Testis (tissue), 2 donors: ENCODE measurements at regions not wholly inside any gene's neighbourhood (a gene's known extent, or its start where the extent isn't known, plus 50 kb on each side); places are given as distances from the start of the nearest gene placed in this dataset.

ENCODE experiments used
- POLR2A ChIP-seq: fragments of 450-650 bp; IDR thresholded peaks from one replicate; pipeline ENCODE4 v1.6.1; 2017; ENCODE audit warnings: antibody characterized with exemption, mild to moderate bottlenecking, moderate library complexity
- TF ChIP-seq, protein P1 (sequence below), 3 experiments: fragments of 450-650 bp in 2 of 3; fragments of 200-600 bp in 1 of 3; sonication (generic) in 1 of 3; IDR thresholded peaks; one replicate each; pipeline ENCODE4 v1.5.1; 2016 to 2019; ENCODE audit warnings: antibody characterized with exemption in 3 of 3, mild to moderate bottlenecking in 2 of 3, moderate library complexity in 1 of 3

DNA sequence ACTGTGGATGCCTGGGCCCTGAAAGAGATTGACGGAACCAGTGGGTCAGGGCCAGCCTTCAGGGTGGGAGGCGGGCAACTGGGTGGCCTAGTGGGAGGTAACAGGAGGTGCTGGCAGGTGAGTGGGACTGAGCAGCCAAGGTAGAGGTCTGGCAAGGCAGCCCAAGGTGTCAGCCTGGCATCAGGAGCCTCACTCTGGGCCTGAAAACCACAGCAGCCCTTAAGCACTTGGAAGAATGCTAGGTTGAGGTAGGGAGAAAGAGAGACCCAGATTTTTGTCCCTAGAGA, 315.8 kb upstream of the PRICKLE1 start:
- TF ChIP-seq, protein P1, sequence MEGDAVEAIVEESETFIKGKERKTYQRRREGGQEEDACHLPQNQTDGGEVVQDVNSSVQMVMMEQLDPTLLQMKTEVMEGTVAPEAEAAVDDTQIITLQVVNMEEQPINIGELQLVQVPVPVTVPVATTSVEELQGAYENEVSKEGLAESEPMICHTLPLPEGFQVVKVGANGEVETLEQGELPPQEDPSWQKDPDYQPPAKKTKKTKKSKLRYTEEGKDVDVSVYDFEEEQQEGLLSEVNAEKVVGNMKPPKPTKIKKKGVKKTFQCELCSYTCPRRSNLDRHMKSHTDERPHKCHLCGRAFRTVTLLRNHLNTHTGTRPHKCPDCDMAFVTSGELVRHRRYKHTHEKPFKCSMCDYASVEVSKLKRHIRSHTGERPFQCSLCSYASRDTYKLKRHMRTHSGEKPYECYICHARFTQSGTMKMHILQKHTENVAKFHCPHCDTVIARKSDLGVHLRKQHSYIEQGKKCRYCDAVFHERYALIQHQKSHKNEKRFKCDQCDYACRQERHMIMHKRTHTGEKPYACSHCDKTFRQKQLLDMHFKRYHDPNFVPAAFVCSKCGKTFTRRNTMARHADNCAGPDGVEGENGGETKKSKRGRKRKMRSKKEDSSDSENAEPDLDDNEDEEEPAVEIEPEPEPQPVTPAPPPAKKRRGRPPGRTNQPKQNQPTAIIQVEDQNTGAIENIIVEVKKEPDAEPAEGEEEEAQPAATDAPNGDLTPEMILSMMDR (IDR thresholded peaks at IDR 0.05), result no peak
- TF ChIP-seq POLR2A, result no peak
